Mucosa of rectum (tissue), 2 donors: ENCODE measurements at regions not wholly inside any gene's neighbourhood (a gene's known extent, or its start where the extent isn't known, plus 50 kb on each side); places are given as distances from the start of the nearest gene placed in this dataset.
A peak's percentile ranks its signal among the peaks of the same experiment; 100 is the strongest.

ENCODE experiments used
- H3K27ac ChIP-seq, 2 donors: one replicate each; pipeline ENCODE4 v1.7.0; 2013; ENCODE audit warnings: inconsistent platforms in 2 of 2, low read depth in 2 of 2, low read length in 2 of 2
- H3K27me3 ChIP-seq, 2 donors: one replicate each; pipeline ENCODE4 v1.7.0; 2013; ENCODE audit warnings: low read length in 2 of 2; ENCODE audit not compliant: control insufficient read depth in 2 of 2, insufficient read depth in 2 of 2
- H3K36me3 ChIP-seq, 2 donors: one replicate each; pipeline ENCODE4 v1.7.0; 2013; ENCODE audit warnings: low read length in 2 of 2; ENCODE audit not compliant: control insufficient read depth in 2 of 2, insufficient read depth in 2 of 2
- H3K4me1 ChIP-seq, 2 donors: one replicate each; pipeline ENCODE4 v1.7.0; 2013; ENCODE audit warnings: low read length in 2 of 2, mild to moderate bottlenecking in 1 of 2; ENCODE audit not compliant: control insufficient read depth in 2 of 2, insufficient read depth in 2 of 2
- H3K4me3 ChIP-seq, 2 donors: one replicate each; pipeline ENCODE4 v1.7.0; 2013; ENCODE audit warnings: low read length in 2 of 2
- H3K9ac ChIP-seq, 2 donors: one replicate each; pipeline ENCODE4 v1.7.0; 2013; ENCODE audit warnings: low read length in 2 of 2, low read depth in 1 of 2, mild to moderate bottlenecking in 1 of 2
- H3K9me3 ChIP-seq, 2 donors: one replicate each; pipeline ENCODE4 v1.7.0; 2013; ENCODE audit warnings: low read length in 2 of 2; ENCODE audit not compliant: control insufficient read depth in 2 of 2
- donor health status: healthy.
- donor health status: Normal muscosa, but diverticular disease.

- Histone ChIP-seq H3K27me3 (no peaks in the 10 kb centered on the region), H3K4me1 (peaks cover 8 to 11% of the 10 kb centered on the region in 2 donors), H3K36me3 (no peaks in the 10 kb centered on the region), H3K4me3 (no peak overlapping the region), H3K9ac (no peak overlapping the region), H3K9me3 (no peaks in the 10 kb centered on the region), H3K27ac (no peak overlapping the region)
These were observed 327.5 kb upstream of the JARID2 start for GRCh38 chr6:14918200-14918907.

GRCh38 chr6:14919038-14919670 lies 326.7 kb upstream of the JARID2 start:
- no peak overlapping the region for H3K4me3 ChIP-seq
- H3K9me3 ChIP-seq: no peaks in the 10 kb centered on the region
- no peak overlapping the region for H3K27ac ChIP-seq
- H3K27me3 ChIP-seq: no peaks in the 10 kb centered on the region
- H3K36me3 ChIP-seq: no peaks in the 10 kb centered on the region
- peaks cover 8 to 11% of the 10 kb centered on the region in 2 donors for H3K4me1 ChIP-seq
- no peak overlapping the region for H3K9ac ChIP-seq

- Histone ChIP-seq H3K27ac (no peak overlapping the region), H3K27me3 (no peaks in the 10 kb centered on the region), H3K4me3 (no peak overlapping the region), H3K9ac (no peak overlapping the region), H3K4me1 (peaks cover 8 to 11% of the 10 kb centered on the region in 2 donors), H3K36me3 (no peaks in the 10 kb centered on the region), H3K9me3 (no peaks in the 10 kb centered on the region)
These were observed 325.6 kb upstream of the JARID2 start for GRCh38 chr6:14920276-14920675.

GRCh38 chr6:14921170-14921569 lies 324.7 kb upstream of the JARID2 start:
- Histone ChIP-seq H3K36me3 (no peaks in the 10 kb centered on the region), H3K9me3 (no peaks in the 10 kb centered on the region), H3K9ac (no peak overlapping the region), H3K27me3 (no peaks in the 10 kb centered on the region), H3K4me3 (no peak overlapping the region), H3K4me1 (peaks cover 8 to 11% of the 10 kb centered on the region in 2 donors), H3K27ac (peak overlapping the region; percentile 46 to 49)

DNA sequence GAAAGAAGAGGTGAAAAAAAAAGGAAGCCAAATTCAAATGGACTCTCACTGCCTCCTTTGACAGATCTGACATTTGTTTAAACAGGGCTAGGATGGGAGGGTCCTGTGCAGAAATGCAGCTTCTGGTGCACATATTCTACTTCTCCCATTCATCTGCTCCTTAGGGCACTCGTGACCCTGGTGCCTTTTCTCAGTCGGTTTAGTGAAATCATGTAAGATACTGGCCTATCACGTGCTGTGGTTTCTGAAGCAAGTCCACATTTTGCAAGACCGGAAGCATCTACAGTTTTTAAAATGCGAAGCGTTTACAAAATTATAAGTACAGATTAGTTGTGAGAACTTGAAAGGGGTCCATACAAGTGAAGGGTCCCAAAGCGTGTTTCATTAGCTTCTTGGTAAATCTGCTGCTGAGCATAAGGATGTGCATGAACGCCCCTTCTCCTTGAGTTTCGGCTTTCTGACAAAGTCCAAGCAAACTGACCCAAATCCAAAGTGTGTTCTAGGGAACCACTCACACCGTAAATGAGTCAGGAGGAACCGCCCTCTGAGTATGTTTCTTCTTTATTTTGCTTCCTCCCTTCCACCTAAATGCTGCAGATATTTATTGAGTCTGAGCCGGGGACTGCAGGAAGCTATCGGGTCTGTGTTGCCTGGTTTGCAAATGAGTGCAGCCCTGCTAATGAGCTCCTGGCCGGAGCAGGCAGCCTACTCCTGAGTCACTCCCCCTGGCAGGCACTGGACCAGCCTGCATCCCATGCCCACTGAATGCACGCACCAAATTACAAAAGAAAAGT lies 323.8 kb upstream of the JARID2 start:
- peak overlapping the region; percentile 46 to 54 for H3K27ac ChIP-seq

DNA sequence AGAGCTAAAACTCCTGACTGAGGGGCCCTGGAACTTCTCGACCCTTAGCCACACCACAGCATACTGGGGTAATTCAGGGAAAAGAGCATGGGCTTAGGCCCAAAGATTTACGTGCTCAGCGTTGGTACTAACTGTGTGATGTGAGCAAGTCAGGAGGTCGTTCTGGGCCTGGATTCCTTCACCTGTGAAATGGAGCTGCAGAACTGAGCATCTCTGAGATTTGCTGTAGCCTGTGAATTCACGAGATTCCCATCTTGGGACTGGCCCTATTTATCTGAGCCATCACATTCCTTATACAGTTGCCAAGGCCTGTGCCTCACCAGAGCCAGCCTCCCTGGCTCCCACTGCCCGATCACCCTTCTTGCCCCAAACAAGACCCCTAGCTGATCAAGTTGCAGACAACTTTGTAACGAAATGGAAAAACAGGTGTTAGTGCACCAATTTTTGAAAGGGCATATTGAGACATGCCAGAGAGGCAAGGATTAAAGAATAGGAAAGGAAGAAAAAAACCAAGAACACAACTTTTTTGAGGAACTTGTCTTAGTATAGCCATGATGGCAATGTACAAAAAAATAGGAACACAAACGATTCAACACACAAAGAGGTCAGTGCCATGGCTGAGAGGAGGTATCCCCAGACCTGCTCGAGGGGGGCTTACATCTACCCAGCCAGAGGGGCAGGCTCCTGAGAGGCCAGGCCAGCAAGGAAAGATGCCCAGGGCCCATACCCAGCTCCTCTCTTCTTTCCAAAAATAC lies 323.0 kb upstream of the JARID2 start:
- peak overlapping the region; percentile 38 to 54 for H3K27ac ChIP-seq
- no peaks in the 10 kb centered on the region for H3K27me3 ChIP-seq
- peak overlapping the region in 1 of 2 donors; percentile 24 for H3K9ac ChIP-seq
- peaks cover 8 to 11% of the 10 kb centered on the region in 2 donors for H3K4me1 ChIP-seq
- H3K4me3 ChIP-seq: no peak overlapping the region
- H3K9me3 ChIP-seq: no peaks in the 10 kb centered on the region
- no peaks in the 10 kb centered on the region for H3K36me3 ChIP-seq

More for the DNA sequence above, 323.8 kb upstream of the JARID2 start:
- Histone ChIP-seq H3K27me3 (no peaks in the 10 kb centered on the region), H3K9ac (peak overlapping the region in 1 of 2 donors; percentile 24), H3K4me3 (no peak overlapping the region), H3K36me3 (no peaks in the 10 kb centered on the region), H3K4me1 (peaks cover 8 to 11% of the 10 kb centered on the region in 2 donors), H3K9me3 (no peaks in the 10 kb centered on the region)

DNA sequence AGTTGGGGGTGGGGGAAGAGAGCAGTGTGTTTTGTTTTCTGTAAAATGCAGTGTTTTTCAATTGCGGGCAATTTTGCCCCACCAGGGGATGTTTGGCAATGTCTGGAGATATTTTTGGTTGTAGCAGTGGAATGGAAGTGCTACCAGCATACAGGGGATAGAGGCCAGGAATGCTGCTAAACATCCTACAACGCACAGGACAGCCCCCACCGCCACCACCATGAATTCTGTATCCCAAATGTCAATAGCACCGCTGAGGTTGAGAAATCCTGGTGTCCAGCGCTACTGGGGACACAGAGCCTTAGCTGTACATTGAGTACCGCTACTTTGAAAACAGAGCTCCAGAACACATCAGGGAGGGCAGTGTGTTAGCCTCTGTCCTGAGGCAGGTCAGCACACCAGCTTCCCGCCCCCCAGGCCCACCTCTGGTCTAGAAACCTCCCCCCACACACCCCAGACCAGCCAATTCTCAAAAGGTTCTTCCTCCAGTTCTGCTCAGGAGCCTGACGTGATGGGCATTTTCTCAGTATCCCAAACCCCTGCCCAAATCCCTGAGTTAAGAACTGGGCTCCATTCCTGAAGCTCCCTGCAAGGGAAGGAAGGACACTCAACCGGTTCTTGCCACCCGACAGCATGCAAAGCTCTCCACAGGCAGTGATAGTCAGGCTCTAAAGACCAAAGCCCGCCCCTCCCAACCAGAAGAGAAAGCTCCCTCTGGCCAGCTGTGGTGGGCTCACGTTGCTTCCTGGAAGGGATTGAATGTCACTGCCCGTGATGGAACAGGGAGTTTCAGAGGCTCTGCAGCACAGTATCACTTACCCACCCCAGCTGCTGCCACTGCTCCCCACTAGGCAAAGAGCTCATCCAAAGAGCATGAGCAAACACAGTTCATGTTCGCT lies 321.5 kb upstream of the JARID2 start:
- H3K4me1 ChIP-seq: peaks cover 8 to 11% of the 10 kb centered on the region in 2 donors
- H3K4me3 ChIP-seq: no peak overlapping the region
- no peak overlapping the region for H3K9ac ChIP-seq

GRCh38 chr6:14925025-14925698 lies 320.7 kb upstream of the JARID2 start:
- Histone ChIP-seq H3K4me1 (peaks cover 8 to 18% of the 10 kb centered on the region in 2 donors), H3K27me3 (no peaks in the 10 kb centered on the region), H3K36me3 (no peaks in the 10 kb centered on the region), H3K27ac (no peak overlapping the region), H3K9me3 (no peaks in the 10 kb centered on the region), H3K4me3 (no peak overlapping the region), H3K9ac (no peak overlapping the region)

More for the DNA sequence above, 321.5 kb upstream of the JARID2 start:
- no peaks in the 10 kb centered on the region for H3K9me3 ChIP-seq
- no peaks in the 10 kb centered on the region for H3K27me3 ChIP-seq
- H3K27ac ChIP-seq: no peak overlapping the region
- no peaks in the 10 kb centered on the region for H3K36me3 ChIP-seq

DNA sequence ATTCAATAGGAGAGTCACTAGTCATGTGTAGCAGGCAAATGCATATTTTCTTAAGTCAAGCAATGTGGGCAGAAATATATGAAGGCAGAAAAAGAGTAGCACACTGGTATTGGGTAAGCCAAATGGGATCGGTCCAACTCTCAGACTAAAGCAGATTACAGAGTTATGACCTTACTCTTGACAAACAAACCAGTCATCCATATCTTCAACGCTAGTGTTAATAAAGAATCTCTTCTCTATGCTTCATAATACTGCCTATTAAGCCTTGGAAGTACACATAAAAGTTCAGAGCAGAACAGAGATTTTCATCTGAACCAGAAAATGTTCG lies 320.2 kb upstream of the JARID2 start:
- Histone ChIP-seq H3K9me3 (no peaks in the 10 kb centered on the region), H3K9ac (no peak overlapping the region), H3K36me3 (no peaks in the 10 kb centered on the region), H3K4me3 (no peak overlapping the region), H3K4me1 (peaks cover 8 to 18% of the 10 kb centered on the region in 2 donors), H3K27ac (no peak overlapping the region), H3K27me3 (no peaks in the 10 kb centered on the region)
